Adipocyte (in vitro differentiated cells): ENCODE measurements at regions not wholly inside any gene's neighbourhood (a gene's known extent, or its start where the extent isn't known, plus 50 kb on each side); places are given as distances from the start of the nearest gene placed in this dataset.

Experiments
- DNase-seq: peaks from one replicate; pipeline ENCODE4 v3.0.0-alpha.2; 2015; ENCODE audit warnings: low read depth
- H3K27me3 ChIP-seq: replicated peaks from 2 replicates; pipeline ENCODE4 v1.7.0; 2013; ENCODE audit warnings: mild to moderate bottlenecking, low read length, moderate library complexity; ENCODE audit not compliant: control insufficient read depth, insufficient read depth
- H3K36me3 ChIP-seq: 2 replicates; pipeline ENCODE4 v1.7.0; 2013; ENCODE audit warnings: low read length, mild to moderate bottlenecking, moderate library complexity; ENCODE audit not compliant: control insufficient read depth, insufficient read depth, severe bottlenecking
- H3K4me1 ChIP-seq: 2 replicates; pipeline ENCODE4 v1.7.0; 2013; ENCODE audit warnings: mild to moderate bottlenecking, low read length, moderate library complexity; ENCODE audit not compliant: control insufficient read depth, insufficient read depth
- H3K4me3 ChIP-seq: 2 replicates; pipeline ENCODE4 v1.7.0; 2013; ENCODE audit warnings: mild to moderate bottlenecking, low read length, moderate library complexity
- H3K9ac ChIP-seq: 2 replicates; pipeline ENCODE4 v1.7.0; 2013; ENCODE audit warnings: mild to moderate bottlenecking, low read length, moderate library complexity
- H3K9me3 ChIP-seq: 2 replicates; pipeline ENCODE4 v1.7.0; 2013; ENCODE audit warnings: mild to moderate bottlenecking, low read length, moderate library complexity; ENCODE audit not compliant: control insufficient read depth

GRCh38 chr15:66638377-66638776 is 63.7 kb upstream of the SMAD6 start:
- no peak overlapping the region for H3K4me3 ChIP-seq
- DNase-seq: no peak
- H3K9ac ChIP-seq: no peak overlapping the region
- H3K4me1 ChIP-seq: peaks cover 3% of the 10 kb centered on the region
- H3K9me3 ChIP-seq: no peaks in the 10 kb centered on the region
- H3K36me3 ChIP-seq: no peaks in the 10 kb centered on the region
- peaks cover 7% of the 10 kb centered on the region for H3K27me3 ChIP-seq

- no peak for DNase-seq
- Histone ChIP-seq H3K9ac (no peak overlapping the region), H3K27me3 (no peaks in the 10 kb centered on the region), H3K9me3 (no peaks in the 10 kb centered on the region), H3K4me3 (no peak overlapping the region), H3K4me1 (peaks cover 16% of the 10 kb centered on the region), H3K36me3 (no peaks in the 10 kb centered on the region)
These were observed 60.3 kb upstream of the SMAD6 start for GRCh38 chr15:66641485-66642315.

- DNase-seq: no peak
- Histone ChIP-seq H3K36me3 (no peaks in the 10 kb centered on the region), H3K9ac (no peak overlapping the region)
These were observed 59.5 kb upstream of the SMAD6 start for GRCh38 chr15:66642514-66642913.

GRCh38 chr15:66643033-66643432 is 59.0 kb upstream of the SMAD6 start:
- H3K27me3 ChIP-seq: no peaks in the 10 kb centered on the region
- no peak for DNase-seq

More at GRCh38 chr15:66642514-66642913, 59.5 kb upstream of the SMAD6 start:
- no peaks in the 10 kb centered on the region for H3K9me3 ChIP-seq
- H3K27me3 ChIP-seq: no peaks in the 10 kb centered on the region
- H3K4me1 ChIP-seq: peaks cover 24% of the 10 kb centered on the region
- no peak overlapping the region for H3K4me3 ChIP-seq

GRCh38 chr15:66644000-66644787 is 57.8 kb upstream of the SMAD6 start:
- Histone ChIP-seq H3K4me1 (peaks cover 24% of the 10 kb centered on the region), H3K9ac (no peak overlapping the region), H3K36me3 (no peaks in the 10 kb centered on the region), H3K4me3 (no peak overlapping the region), H3K27me3 (no peaks in the 10 kb centered on the region), H3K9me3 (no peaks in the 10 kb centered on the region)
- DNase-seq: no peak

More at GRCh38 chr15:66643033-66643432, 59.0 kb upstream of the SMAD6 start:
- H3K36me3 ChIP-seq: no peaks in the 10 kb centered on the region
- H3K4me1 ChIP-seq: peaks cover 24% of the 10 kb centered on the region
- no peak overlapping the region for H3K9ac ChIP-seq
- H3K4me3 ChIP-seq: no peak overlapping the region
- H3K9me3 ChIP-seq: no peaks in the 10 kb centered on the region

- H3K9me3 ChIP-seq: no peaks in the 10 kb centered on the region
These were observed 57.2 kb upstream of the SMAD6 start for GRCh38 chr15:66644869-66645268.

GRCh38 chr15:66646308-66646707 is 55.7 kb upstream of the SMAD6 start:
- Histone ChIP-seq H3K9ac (no peak overlapping the region), H3K36me3 (no peaks in the 10 kb centered on the region), H3K9me3 (no peaks in the 10 kb centered on the region), H3K27me3 (no peaks in the 10 kb centered on the region), H3K4me3 (no peak overlapping the region), H3K4me1 (peaks cover 36% of the 10 kb centered on the region)
- peak; percentile 77 for DNase-seq

More at GRCh38 chr15:66644869-66645268, 57.2 kb upstream of the SMAD6 start:
- H3K4me3 ChIP-seq: no peak overlapping the region
- peaks cover 27% of the 10 kb centered on the region for H3K4me1 ChIP-seq
- DNase-seq: peak; percentile 37
- H3K9ac ChIP-seq: no peak overlapping the region
- H3K36me3 ChIP-seq: no peaks in the 10 kb centered on the region
- H3K27me3 ChIP-seq: no peaks in the 10 kb centered on the region

- DNase-seq: no peak
- no peak overlapping the region for H3K4me3 ChIP-seq
- peak overlapping the region; percentile 29 for H3K9ac ChIP-seq
- H3K27me3 ChIP-seq: no peaks in the 10 kb centered on the region
- H3K4me1 ChIP-seq: peaks cover 36% of the 10 kb centered on the region
- H3K36me3 ChIP-seq: no peaks in the 10 kb centered on the region
- H3K9me3 ChIP-seq: no peaks in the 10 kb centered on the region
These were observed 55.2 kb upstream of the SMAD6 start for GRCh38 chr15:66646799-66647198.

GRCh38 chr15:66647358-66647757 is 54.7 kb upstream of the SMAD6 start:
- H3K9me3 ChIP-seq: no peaks in the 10 kb centered on the region
- H3K36me3 ChIP-seq: no peaks in the 10 kb centered on the region
- peaks cover 38% of the 10 kb centered on the region for H3K4me1 ChIP-seq

GRCh38 chr15:66648588-66648987 is 53.4 kb upstream of the SMAD6 start:
- Histone ChIP-seq H3K27me3 (no peaks in the 10 kb centered on the region), H3K36me3 (no peaks in the 10 kb centered on the region), H3K4me3 (no peak overlapping the region), H3K9ac (no peak overlapping the region), H3K4me1 (peaks cover 38% of the 10 kb centered on the region), H3K9me3 (no peaks in the 10 kb centered on the region)
- DNase-seq: no peak

More at GRCh38 chr15:66647358-66647757, 54.7 kb upstream of the SMAD6 start:
- DNase-seq: no peak
- Histone ChIP-seq H3K4me3 (no peak overlapping the region), H3K27me3 (no peaks in the 10 kb centered on the region), H3K9ac (peak overlapping the region; percentile 29)

GRCh38 chr15:66649235-66649984 is 52.6 kb upstream of the SMAD6 start:
- no peak for DNase-seq
- peaks cover 38% of the 10 kb centered on the region for H3K4me1 ChIP-seq
- H3K27me3 ChIP-seq: no peaks in the 10 kb centered on the region
- H3K4me3 ChIP-seq: no peak overlapping the region
- no peak overlapping the region for H3K9ac ChIP-seq
- no peaks in the 10 kb centered on the region for H3K9me3 ChIP-seq
- no peaks in the 10 kb centered on the region for H3K36me3 ChIP-seq
